ENCODE measurements at regions not wholly inside any gene's neighbourhood (a gene's known extent, or its start where the extent isn't known, plus 50 kb on each side); places are given as distances from the start of the nearest gene placed in this dataset.
A peak's percentile ranks its signal among the peaks of the same experiment; 100 is the strongest.
"Not testable (repeated sequence)": the region's sequence is repeated elsewhere in the genome, so short reads cannot be mapped to it uniquely, and the experiment has no call there.

GRCh38 chr15:91447991-91448644, 348.1 kb downstream of the SV2B start:
- Histone ChIP-seq H3K4me1 (ENCODE audit: control insufficient read depth in 3 of 3, insufficient read depth in 2 of 3, low read depth in 1 of 3, low read length in 2 of 3) (no peaks in the 10 kb centered on the region), H3K36me3 (ENCODE audit: control insufficient read depth in 3 of 3, insufficient read depth in 2 of 3, low read depth in 1 of 3, low read length in 3 of 3) (no peaks in the 10 kb centered on the region), H3K4me3 (ENCODE audit: low read depth in 1 of 3, low read length in 3 of 3) (no peak overlapping the region), H3K27me3 (ENCODE audit: control insufficient read depth in 3 of 3, insufficient read depth in 3 of 3, low read length in 3 of 3) (no peaks in the 10 kb centered on the region), H3K9me3 (ENCODE audit: control insufficient read depth in 2 of 2, insufficient read depth in 1 of 2, low read depth in 1 of 2, low read length in 1 of 2) (no peaks in the 10 kb centered on the region), H3K27ac (ENCODE audit: low read depth in 1 of 3, low read length in 2 of 3) (no peak overlapping the region)
- FAIRE-seq (no peak), DNase-seq (no peak)
- 47 to 59% (median 58%) methylated on average over 3 of the region's 3 CpGs for WGBS, 3 donors

DNA sequence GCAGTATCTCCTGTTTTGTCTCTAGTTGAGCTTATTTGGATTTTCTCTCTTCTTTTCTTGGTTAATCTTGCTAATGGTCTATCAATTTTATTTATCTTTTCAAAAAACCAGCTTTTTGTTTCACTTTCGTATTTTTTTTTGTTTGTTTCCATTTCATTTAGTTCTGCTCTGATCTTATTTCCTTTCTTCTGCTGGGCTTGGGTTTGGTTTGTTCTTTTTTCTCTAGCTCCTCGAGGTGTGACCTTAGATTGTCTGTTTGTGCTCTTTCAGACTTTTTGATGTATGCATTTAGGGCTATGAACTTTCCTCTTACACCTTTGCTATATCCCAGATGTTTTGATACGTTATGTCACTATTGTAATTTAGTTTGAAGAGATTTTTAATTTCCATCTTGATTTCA, 353.3 kb downstream of the SV2B start:
- not testable (repeated sequence) for DNase-seq; H3K36me3 ChIP-seq (ENCODE audit: control insufficient read depth in 3 of 3, insufficient read depth in 2 of 3, low read depth in 1 of 3, low read length in 3 of 3); H3K9me3 ChIP-seq (ENCODE audit: control insufficient read depth in 2 of 2, insufficient read depth in 1 of 2, low read depth in 1 of 2, low read length in 1 of 2); H3K4me1 ChIP-seq (ENCODE audit: control insufficient read depth in 3 of 3, insufficient read depth in 2 of 3, low read depth in 1 of 3, low read length in 2 of 3); H3K4me3 ChIP-seq (ENCODE audit: low read depth in 1 of 3, low read length in 3 of 3); H3K27me3 ChIP-seq (ENCODE audit: control insufficient read depth in 3 of 3, insufficient read depth in 3 of 3, low read length in 3 of 3); FAIRE-seq; H3K27ac ChIP-seq (ENCODE audit: low read depth in 1 of 3, low read length in 2 of 3)
- 40 to 64% (median 55%) methylated on average over 3 of the region's 3 CpGs for WGBS, 3 donors

GRCh38 chr15:91456251-91456718, 356.2 kb downstream of the SV2B start:
- Histone ChIP-seq H3K9me3 (ENCODE audit: control insufficient read depth in 2 of 2, insufficient read depth in 1 of 2, low read depth in 1 of 2, low read length in 1 of 2) (peaks cover 0 to 8% of the 10 kb centered on the region in 2 donors), H3K36me3 (ENCODE audit: control insufficient read depth in 3 of 3, insufficient read depth in 2 of 3, low read depth in 1 of 3, low read length in 3 of 3) (no peaks in the 10 kb centered on the region), H3K27ac (ENCODE audit: low read depth in 1 of 3, low read length in 2 of 3) (no peak overlapping the region), H3K4me1 (ENCODE audit: control insufficient read depth in 3 of 3, insufficient read depth in 2 of 3, low read depth in 1 of 3, low read length in 2 of 3) (peaks cover 0 to 3% (median 0%) of the 10 kb centered on the region in 3 donors), H3K27me3 (ENCODE audit: control insufficient read depth in 3 of 3, insufficient read depth in 3 of 3, low read length in 3 of 3) (no peaks in the 10 kb centered on the region), H3K4me3 (ENCODE audit: low read depth in 1 of 3, low read length in 3 of 3) (no peak overlapping the region)
- FAIRE-seq (no peak), DNase-seq (no peak)
- 82 to 88% (median 85%) methylated on average over 7 of the region's 7 CpGs for WGBS, 3 donors

GRCh38 chr15:91456921-91457320, 356.9 kb downstream of the SV2B start:
- WGBS, 3 donors: 91 to 98% (median 92%) methylated on average over 3 of the region's 3 CpGs
- peaks cover 0 to 3% (median 0%) of the 10 kb centered on the region in 3 donors for H3K4me1 ChIP-seq (ENCODE audit: control insufficient read depth in 3 of 3, insufficient read depth in 2 of 3, low read depth in 1 of 3, low read length in 2 of 3)
- FAIRE-seq: no peak
- peaks cover 0 to 8% of the 10 kb centered on the region in 2 donors for H3K9me3 ChIP-seq (ENCODE audit: control insufficient read depth in 2 of 2, insufficient read depth in 1 of 2, low read depth in 1 of 2, low read length in 1 of 2)
- no peaks in the 10 kb centered on the region for H3K27me3 ChIP-seq (ENCODE audit: control insufficient read depth in 3 of 3, insufficient read depth in 3 of 3, low read length in 3 of 3)
- H3K4me3 ChIP-seq (ENCODE audit: low read depth in 1 of 3, low read length in 3 of 3): no peak overlapping the region
- no peaks in the 10 kb centered on the region for H3K36me3 ChIP-seq (ENCODE audit: control insufficient read depth in 3 of 3, insufficient read depth in 2 of 3, low read depth in 1 of 3, low read length in 3 of 3)
- DNase-seq: no peak
- no peak overlapping the region for H3K27ac ChIP-seq (ENCODE audit: low read depth in 1 of 3, low read length in 2 of 3)

DNA sequence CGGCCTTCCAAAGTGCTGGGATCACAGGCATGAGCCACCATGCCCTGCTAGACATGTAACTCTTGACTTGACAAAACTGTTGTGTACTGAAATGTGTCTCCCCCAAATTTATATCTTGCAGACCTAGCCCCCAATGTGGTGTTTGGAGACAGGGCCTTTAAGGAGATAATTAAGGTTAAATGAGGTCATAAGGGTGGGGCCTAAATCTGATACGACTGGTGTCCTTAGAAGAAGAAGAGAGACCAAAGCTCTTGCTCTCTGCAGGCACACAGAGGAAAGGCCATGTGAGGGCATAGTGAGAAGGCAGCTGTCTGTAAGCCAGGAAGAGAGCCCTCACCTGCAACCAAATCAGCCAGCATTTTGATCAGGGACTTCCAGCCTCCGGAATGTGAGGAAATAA, 361.3 kb downstream of the SV2B start:
- WGBS, 3 donors: 68 to 72% (median 70%) methylated on average over 3 of the region's 3 CpGs
- FAIRE-seq (no peak), DNase-seq (no peak)
- H3K27ac ChIP-seq (ENCODE audit: low read depth in 1 of 3, low read length in 2 of 3): no peak overlapping the region
- no peaks in the 10 kb centered on the region for H3K27me3 ChIP-seq (ENCODE audit: control insufficient read depth in 3 of 3, insufficient read depth in 3 of 3, low read length in 3 of 3)
- H3K4me3 ChIP-seq (ENCODE audit: low read depth in 1 of 3, low read length in 3 of 3): no peak overlapping the region
- peaks cover 0 to 4% of the 10 kb centered on the region in 2 donors for H3K9me3 ChIP-seq (ENCODE audit: control insufficient read depth in 2 of 2, insufficient read depth in 1 of 2, low read depth in 1 of 2, low read length in 1 of 2)
- peaks cover 0 to 3% (median 0%) of the 10 kb centered on the region in 3 donors for H3K4me1 ChIP-seq (ENCODE audit: control insufficient read depth in 3 of 3, insufficient read depth in 2 of 3, low read depth in 1 of 3, low read length in 2 of 3)
- no peaks in the 10 kb centered on the region for H3K36me3 ChIP-seq (ENCODE audit: control insufficient read depth in 3 of 3, insufficient read depth in 2 of 3, low read depth in 1 of 3, low read length in 3 of 3)

GRCh38 chr15:91465086-91465485, 365.0 kb downstream of the SV2B start:
- no peak for FAIRE-seq
- H3K27ac ChIP-seq (ENCODE audit: low read depth in 1 of 3, low read length in 2 of 3): no peak overlapping the region
- WGBS, 3 donors: 51 to 75% (median 63%) methylated on average over 4 of the region's 4 CpGs

GRCh38 chr15:91465696-91466095, 365.6 kb downstream of the SV2B start:
- Histone ChIP-seq H3K4me1 (ENCODE audit: control insufficient read depth in 3 of 3, insufficient read depth in 2 of 3, low read depth in 1 of 3, low read length in 2 of 3) (peaks cover 0 to 6% (median 5%) of the 10 kb centered on the region in 3 donors), H3K27ac (ENCODE audit: low read depth in 1 of 3, low read length in 2 of 3) (no peak overlapping the region), H3K27me3 (ENCODE audit: control insufficient read depth in 3 of 3, insufficient read depth in 3 of 3, low read length in 3 of 3) (peaks cover 0 to 3% (median 0%) of the 10 kb centered on the region in 3 donors), H3K36me3 (ENCODE audit: control insufficient read depth in 3 of 3, insufficient read depth in 2 of 3, low read depth in 1 of 3, low read length in 3 of 3) (no peaks in the 10 kb centered on the region), H3K4me3 (ENCODE audit: low read depth in 1 of 3, low read length in 3 of 3) (no peak overlapping the region), H3K9me3 (ENCODE audit: control insufficient read depth in 2 of 2, insufficient read depth in 1 of 2, low read depth in 1 of 2, low read length in 1 of 2) (no peaks in the 10 kb centered on the region)
- no peak for FAIRE-seq
- WGBS, 3 donors: 34 to 71% (median 39%) methylated on average over 7 of the region's 7 CpGs
- peak; percentile 6 to 65 for DNase-seq

More at GRCh38 chr15:91465086-91465485, 365.0 kb downstream of the SV2B start:
- H3K4me1 ChIP-seq (ENCODE audit: control insufficient read depth in 3 of 3, insufficient read depth in 2 of 3, low read depth in 1 of 3, low read length in 2 of 3): peaks cover 0 to 6% (median 5%) of the 10 kb centered on the region in 3 donors
- H3K36me3 ChIP-seq (ENCODE audit: control insufficient read depth in 3 of 3, insufficient read depth in 2 of 3, low read depth in 1 of 3, low read length in 3 of 3): no peaks in the 10 kb centered on the region
- DNase-seq: no peak
- peaks cover 0 to 3% (median 0%) of the 10 kb centered on the region in 3 donors for H3K27me3 ChIP-seq (ENCODE audit: control insufficient read depth in 3 of 3, insufficient read depth in 3 of 3, low read length in 3 of 3)
- no peak overlapping the region for H3K4me3 ChIP-seq (ENCODE audit: low read depth in 1 of 3, low read length in 3 of 3)
- no peaks in the 10 kb centered on the region for H3K9me3 ChIP-seq (ENCODE audit: control insufficient read depth in 2 of 2, insufficient read depth in 1 of 2, low read depth in 1 of 2, low read length in 1 of 2)

DNA sequence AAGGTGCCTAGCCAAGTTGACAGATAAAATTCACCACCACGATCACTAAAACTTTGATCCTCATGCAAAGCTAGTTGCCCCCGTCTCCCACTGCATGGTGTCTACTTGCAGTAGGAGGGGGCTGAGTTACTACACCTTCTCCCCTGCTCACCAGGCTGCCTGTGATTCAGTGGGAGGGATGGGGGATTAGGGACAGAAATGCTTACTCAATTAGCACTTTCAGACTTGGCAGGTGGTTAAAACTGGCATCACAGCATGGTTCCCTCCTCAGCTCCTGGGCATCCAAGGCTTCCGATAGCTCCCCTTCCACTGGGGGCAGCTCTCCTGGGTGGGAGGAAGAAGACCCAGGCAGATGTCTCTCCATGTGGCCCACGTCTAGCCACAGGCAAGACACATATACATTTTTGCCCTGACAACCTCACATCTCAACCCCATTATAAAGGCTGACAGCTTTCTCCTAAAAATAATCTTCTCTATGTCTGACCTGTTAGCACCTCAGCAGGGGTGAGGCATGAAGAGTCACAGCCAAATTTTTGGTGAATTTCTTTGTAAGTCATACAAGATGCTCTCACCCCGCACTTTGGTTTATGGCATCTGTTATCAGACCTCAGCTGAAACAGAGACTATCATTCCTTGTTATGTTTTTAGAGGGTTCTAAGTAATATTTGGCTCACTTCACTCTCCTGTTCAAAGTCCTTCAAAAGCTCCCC, 369.0 kb downstream of the SV2B start:
- no peak overlapping the region for H3K27ac ChIP-seq (ENCODE audit: low read depth in 1 of 3, low read length in 2 of 3)
- 57 to 82% (median 67%) methylated on average over 5 of the region's 5 CpGs for WGBS, 3 donors
- H3K4me3 ChIP-seq (ENCODE audit: low read depth in 1 of 3, low read length in 3 of 3): no peak overlapping the region
- peaks cover 2 to 6% (median 5%) of the 10 kb centered on the region in 3 donors for H3K4me1 ChIP-seq (ENCODE audit: control insufficient read depth in 3 of 3, insufficient read depth in 2 of 3, low read depth in 1 of 3, low read length in 2 of 3)
- DNase-seq: no peak
- no peaks in the 10 kb centered on the region for H3K36me3 ChIP-seq (ENCODE audit: control insufficient read depth in 3 of 3, insufficient read depth in 2 of 3, low read depth in 1 of 3, low read length in 3 of 3)
- no peaks in the 10 kb centered on the region for H3K9me3 ChIP-seq (ENCODE audit: control insufficient read depth in 2 of 2, insufficient read depth in 1 of 2, low read depth in 1 of 2, low read length in 1 of 2)
- no peak for FAIRE-seq
- H3K27me3 ChIP-seq (ENCODE audit: control insufficient read depth in 3 of 3, insufficient read depth in 3 of 3, low read length in 3 of 3): peaks cover 0 to 3% (median 0%) of the 10 kb centered on the region in 3 donors

Measured in small intestine (tissue), 7 donors.